ENCODE measurements at regions not wholly inside any gene's neighbourhood (a gene's known extent, or its start where the extent isn't known, plus 50 kb on each side); places are given as distances from the start of the nearest gene placed in this dataset.

- WGBS, 2 experiments: 94% methylated on average over 3 to 4 of the region's 4 CpGs
- Histone ChIP-seq H3K9me3 (ENCODE audit: control insufficient read depth, low read length) (no peaks in the 10 kb centered on the region), H3K4me1 (ENCODE audit: control insufficient read depth, insufficient read depth, low read length) (peaks cover 9% of the 10 kb centered on the region), H3K36me3 (ENCODE audit: control insufficient read depth, insufficient read depth, low read length) (no peaks in the 10 kb centered on the region), H3K27me3 (ENCODE audit: control insufficient read depth, insufficient read depth, low read length, poor library complexity, severe bottlenecking) (no peaks in the 10 kb centered on the region), H3K27ac (ENCODE audit: insufficient read depth, low read depth, low read length, poor library complexity, severe bottlenecking) (no peak overlapping the region), H3K4me3 (ENCODE audit: insufficient read depth, low read depth, low read length) (no peak overlapping the region)
Observed at GRCh38 chr3:27985369-27986035, 255.9 kb upstream of the CMC1 start.

- no peak overlapping the region for H3K27ac ChIP-seq (ENCODE audit: insufficient read depth, low read depth, low read length, poor library complexity, severe bottlenecking)
- WGBS, 2 experiments: 75 to 82% methylated on average over 6 of the region's 6 CpGs
Observed at GRCh38 chr3:27986234-27986879, 255.1 kb upstream of the CMC1 start.

GRCh38 chr3:27990324-27990723 is 251.1 kb upstream of the CMC1 start:
- Histone ChIP-seq H3K4me1 (ENCODE audit: control insufficient read depth, insufficient read depth, low read length) (peaks cover 9% of the 10 kb centered on the region), H3K4me3 (ENCODE audit: insufficient read depth, low read depth, low read length) (no peak overlapping the region), H3K36me3 (ENCODE audit: control insufficient read depth, insufficient read depth, low read length) (no peaks in the 10 kb centered on the region), H3K9me3 (ENCODE audit: control insufficient read depth, low read length) (no peaks in the 10 kb centered on the region), H3K27me3 (ENCODE audit: control insufficient read depth, insufficient read depth, low read length, poor library complexity, severe bottlenecking) (no peaks in the 10 kb centered on the region), H3K27ac (ENCODE audit: insufficient read depth, low read depth, low read length, poor library complexity, severe bottlenecking) (no peak overlapping the region)

More at GRCh38 chr3:27986234-27986879, 255.1 kb upstream of the CMC1 start:
- Histone ChIP-seq H3K4me1 (ENCODE audit: control insufficient read depth, insufficient read depth, low read length) (peaks cover 9% of the 10 kb centered on the region), H3K36me3 (ENCODE audit: control insufficient read depth, insufficient read depth, low read length) (no peaks in the 10 kb centered on the region), H3K4me3 (ENCODE audit: insufficient read depth, low read depth, low read length) (no peak overlapping the region), H3K27me3 (ENCODE audit: control insufficient read depth, insufficient read depth, low read length, poor library complexity, severe bottlenecking) (no peaks in the 10 kb centered on the region), H3K9me3 (ENCODE audit: control insufficient read depth, low read length) (no peaks in the 10 kb centered on the region)

GRCh38 chr3:27990837-27991236 is 250.6 kb upstream of the CMC1 start:
- Histone ChIP-seq H3K27ac (ENCODE audit: insufficient read depth, low read depth, low read length, poor library complexity, severe bottlenecking) (no peak overlapping the region), H3K4me1 (ENCODE audit: control insufficient read depth, insufficient read depth, low read length) (peaks cover 7% of the 10 kb centered on the region), H3K9me3 (ENCODE audit: control insufficient read depth, low read length) (no peaks in the 10 kb centered on the region), H3K27me3 (ENCODE audit: control insufficient read depth, insufficient read depth, low read length, poor library complexity, severe bottlenecking) (no peaks in the 10 kb centered on the region), H3K4me3 (ENCODE audit: insufficient read depth, low read depth, low read length) (no peak overlapping the region), H3K36me3 (ENCODE audit: control insufficient read depth, insufficient read depth, low read length) (no peaks in the 10 kb centered on the region)

GRCh38 chr3:27993051-27993450 is 248.4 kb upstream of the CMC1 start:
- no peaks in the 10 kb centered on the region for H3K4me1 ChIP-seq (ENCODE audit: control insufficient read depth, insufficient read depth, low read length)
- H3K27me3 ChIP-seq (ENCODE audit: control insufficient read depth, insufficient read depth, low read length, poor library complexity, severe bottlenecking): no peaks in the 10 kb centered on the region
- H3K36me3 ChIP-seq (ENCODE audit: control insufficient read depth, insufficient read depth, low read length): no peaks in the 10 kb centered on the region
- H3K4me3 ChIP-seq (ENCODE audit: insufficient read depth, low read depth, low read length): no peak overlapping the region
- WGBS, 2 experiments: 43 to 85% methylated on average over 2 of the region's 2 CpGs
- no peaks in the 10 kb centered on the region for H3K9me3 ChIP-seq (ENCODE audit: control insufficient read depth, low read length)
- no peak overlapping the region for H3K27ac ChIP-seq (ENCODE audit: insufficient read depth, low read depth, low read length, poor library complexity, severe bottlenecking)

- Histone ChIP-seq H3K9me3 (ENCODE audit: control insufficient read depth, low read length) (no peaks in the 10 kb centered on the region), H3K4me1 (ENCODE audit: control insufficient read depth, insufficient read depth, low read length) (no peaks in the 10 kb centered on the region), H3K36me3 (ENCODE audit: control insufficient read depth, insufficient read depth, low read length) (no peaks in the 10 kb centered on the region), H3K27me3 (ENCODE audit: control insufficient read depth, insufficient read depth, low read length, poor library complexity, severe bottlenecking) (no peaks in the 10 kb centered on the region), H3K4me3 (ENCODE audit: insufficient read depth, low read depth, low read length) (no peak overlapping the region), H3K27ac (ENCODE audit: insufficient read depth, low read depth, low read length, poor library complexity, severe bottlenecking) (no peak overlapping the region)
- 95 to 98% methylated on average over 3 of the region's 3 CpGs for WGBS, 2 experiments
Observed at GRCh38 chr3:28000608-28001007, 240.8 kb upstream of the CMC1 start.

- no peak overlapping the region for H3K27ac ChIP-seq (ENCODE audit: insufficient read depth, low read depth, low read length, poor library complexity, severe bottlenecking)
- no peaks in the 10 kb centered on the region for H3K4me1 ChIP-seq (ENCODE audit: control insufficient read depth, insufficient read depth, low read length)
- H3K27me3 ChIP-seq (ENCODE audit: control insufficient read depth, insufficient read depth, low read length, poor library complexity, severe bottlenecking): no peaks in the 10 kb centered on the region
- H3K9me3 ChIP-seq (ENCODE audit: control insufficient read depth, low read length): no peaks in the 10 kb centered on the region
- WGBS, 2 experiments: 79 to 87% methylated on average over 6 of the region's 6 CpGs
- H3K36me3 ChIP-seq (ENCODE audit: control insufficient read depth, insufficient read depth, low read length): no peaks in the 10 kb centered on the region
- no peak overlapping the region for H3K4me3 ChIP-seq (ENCODE audit: insufficient read depth, low read depth, low read length)
Observed at GRCh38 chr3:28008235-28008634, 233.2 kb upstream of the CMC1 start.

GRCh38 chr3:28012830-28013229 is 228.6 kb upstream of the CMC1 start:
- H3K36me3 ChIP-seq (ENCODE audit: control insufficient read depth, insufficient read depth, low read length): no peaks in the 10 kb centered on the region
- no peaks in the 10 kb centered on the region for H3K9me3 ChIP-seq (ENCODE audit: control insufficient read depth, low read length)
- H3K4me1 ChIP-seq (ENCODE audit: control insufficient read depth, insufficient read depth, low read length): no peaks in the 10 kb centered on the region
- H3K27me3 ChIP-seq (ENCODE audit: control insufficient read depth, insufficient read depth, low read length, poor library complexity, severe bottlenecking): no peaks in the 10 kb centered on the region
- no peak overlapping the region for H3K27ac ChIP-seq (ENCODE audit: insufficient read depth, low read depth, low read length, poor library complexity, severe bottlenecking)
- H3K4me3 ChIP-seq (ENCODE audit: insufficient read depth, low read depth, low read length): no peak overlapping the region

- Histone ChIP-seq H3K27ac (ENCODE audit: insufficient read depth, low read depth, low read length, poor library complexity, severe bottlenecking) (no peak overlapping the region), H3K36me3 (ENCODE audit: control insufficient read depth, insufficient read depth, low read length) (no peaks in the 10 kb centered on the region), H3K4me1 (ENCODE audit: control insufficient read depth, insufficient read depth, low read length) (no peaks in the 10 kb centered on the region), H3K27me3 (ENCODE audit: control insufficient read depth, insufficient read depth, low read length, poor library complexity, severe bottlenecking) (no peaks in the 10 kb centered on the region), H3K4me3 (ENCODE audit: insufficient read depth, low read depth, low read length) (no peak overlapping the region), H3K9me3 (ENCODE audit: control insufficient read depth, low read length) (no peaks in the 10 kb centered on the region)
- 94 to 100% methylated on average over 5 to 6 of the region's 6 CpGs for WGBS, 2 experiments
Observed at GRCh38 chr3:28013864-28014473, 227.4 kb upstream of the CMC1 start.

- Histone ChIP-seq H3K27me3 (ENCODE audit: control insufficient read depth, insufficient read depth, low read length, poor library complexity, severe bottlenecking) (no peaks in the 10 kb centered on the region), H3K9me3 (ENCODE audit: control insufficient read depth, low read length) (no peaks in the 10 kb centered on the region), H3K27ac (ENCODE audit: insufficient read depth, low read depth, low read length, poor library complexity, severe bottlenecking) (no peak overlapping the region), H3K4me1 (ENCODE audit: control insufficient read depth, insufficient read depth, low read length) (peaks cover 4% of the 10 kb centered on the region), H3K4me3 (ENCODE audit: insufficient read depth, low read depth, low read length) (no peak overlapping the region), H3K36me3 (ENCODE audit: control insufficient read depth, insufficient read depth, low read length) (no peaks in the 10 kb centered on the region)
- 71% methylated on average over 11 of the region's 11 CpGs for WGBS, 2 experiments
Observed at GRCh38 chr3:28018925-28019718, 222.3 kb upstream of the CMC1 start.

Measured in ectodermal cell (in vitro differentiated cells).